ENCODE measurements at regions not wholly inside any gene's neighbourhood (a gene's known extent, or its start where the extent isn't known, plus 50 kb on each side); places are given as distances from the start of the nearest gene placed in this dataset.

DNA sequence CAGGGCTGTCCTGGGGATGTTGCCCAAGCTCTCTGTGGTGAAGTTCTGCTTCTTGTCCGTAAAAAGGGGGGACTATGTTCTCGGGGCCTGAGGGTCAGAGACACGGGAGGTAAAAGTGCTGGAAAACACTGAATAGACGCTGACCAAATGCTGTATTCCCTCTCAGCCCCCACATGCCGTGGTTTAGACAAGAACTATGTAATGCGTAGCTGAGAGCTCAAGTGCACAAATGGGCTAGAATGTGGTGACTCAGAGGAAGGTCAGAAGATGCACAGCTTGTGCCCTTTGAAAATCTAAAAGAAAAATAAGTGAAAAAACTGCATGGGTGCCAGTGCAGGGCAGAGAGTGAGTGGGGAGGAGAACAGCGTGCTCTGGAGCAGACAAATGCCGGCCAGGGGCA is 80.3 kb upstream of the MAP4K4 start:
- Histone ChIP-seq H3K27me3 (replicated peaks in 1 of 4; ENCODE audit: control insufficient read depth in 3 of 4, extremely low read depth in 1 of 4, insufficient read depth in 3 of 4, low read length in 3 of 4) (no peaks in the 10 kb centered on the region), H3K23me2 (ENCODE audit: low read depth, low read length) (no peaks in the 10 kb centered on the region), H4K8ac (ENCODE audit: extremely low read depth, insufficient read depth, low read length) (no peak overlapping the region), H2BK5ac (ENCODE audit: low read depth, low read length) (no peak overlapping the region), H3K36me3 (ENCODE audit: control insufficient read depth in 2 of 4, insufficient read depth in 4 of 4, low read length in 3 of 4) (no peaks in the 10 kb centered on the region), H3K4me3 (ENCODE audit: extremely low read depth in 1 of 4, insufficient read depth in 2 of 4, low read depth in 3 of 4, low read length in 4 of 4) (no peak overlapping the region), H2BK120ac (replicated peaks; ENCODE audit: low read depth, low read length) (no peak overlapping the region), H3K14ac (ENCODE audit: insufficient read length) (no peak overlapping the region), H3K9ac (replicated peaks in 1 of 4; ENCODE audit: extremely low read depth in 1 of 4, low read depth in 3 of 4, low read length in 3 of 4) (no peak overlapping the region), H4K91ac (replicated peaks; ENCODE audit: insufficient read length, low read length) (no peak overlapping the region), H2AK5ac (ENCODE audit: low read depth, low read length) (no peak overlapping the region), H3K4me2 (ENCODE audit: insufficient read depth in 1 of 2, low read depth in 2 of 2, low read length in 2 of 2) (no peak overlapping the region), H3K4me1 (replicated peaks in 1 of 4; ENCODE audit: control insufficient read depth in 3 of 4, insufficient read depth in 4 of 4, low read length in 3 of 4) (no peaks in the 10 kb centered on the region; a peak in 1 of 7 replicates), H3K79me2 (ENCODE audit: control insufficient read depth in 1 of 2, insufficient read depth in 2 of 2, low read length in 2 of 2) (no peaks in the 10 kb centered on the region), H3K56ac (replicated peaks; ENCODE audit: insufficient read length, low read depth, low read length) (no peak overlapping the region), H4K5ac (ENCODE audit: insufficient read length, low read depth, low read length) (no peak overlapping the region), H3K79me1 (ENCODE audit: low read depth, low read length) (no peaks in the 10 kb centered on the region), H3K4ac (replicated peaks; ENCODE audit: insufficient read length, low read depth, low read length) (no peak overlapping the region), H3K27ac (ENCODE audit: low read depth, low read length) (no peak overlapping the region), H2AFZ (ENCODE audit: low read length) (no peak overlapping the region), H4K20me1 (replicated peaks in 1 of 2; ENCODE audit: control insufficient read depth in 1 of 2, insufficient read depth in 2 of 2, low read length in 2 of 2) (no peaks in the 10 kb centered on the region), H3K18ac (ENCODE audit: extremely low read depth, low read length) (no peak overlapping the region), H2BK12ac (ENCODE audit: low read depth, low read length) (no peak overlapping the region), H3K9me3 (ENCODE audit: insufficient read depth in 2 of 2, low read depth in 1 of 2, low read length in 1 of 2) (no peaks in the 10 kb centered on the region), H3K23ac (ENCODE audit: insufficient read length) (no peak overlapping the region), H2BK15ac (ENCODE audit: low read length) (no peak overlapping the region), H2BK20ac (ENCODE audit: low read length) (no peak overlapping the region)
- no peak for FAIRE-seq
- DNase-seq (ENCODE audit: low read depth in 1 of 2, low spot score in 2 of 2), result no peak
- POLR2A ChIA-PET (ENCODE audit: partially characterized antibody), result no interaction called here
- CTCF ChIA-PET (ENCODE audit: partially characterized antibody), result interaction anchor here (0.8 to 1.3 kb wide), 2 partner anchors 8 to 163 kb away, joined by 3 read pairs; no protein-coding TSS in a partner anchor
- WGBS, 2 experiments (ENCODE audit: extremely low coverage in 1 of 2, insufficient coverage in 1 of 2, insufficient read length in 1 of 2, insufficient replicate concordance in 2 of 2, low coverage in 1 of 2, low lambda C conversion rate in 2 of 2, missing lambda C conversion rate in 1 of 2), result 85% methylated on average over 8 of the region's 8 CpGs; no CpG with 5 or more reads in 1 of the 2 experiments
- TF ChIP-seq SP4 (IDR thresholded peaks at IDR 0.05; ENCODE audit: low read length), result no peak
- TF ChIP-seq SP2 (IDR thresholded peaks at IDR 0.05; ENCODE audit: low read length), result no peak
- TF ChIP-seq SIN3A (conservative IDR thresholded peaks at IDR 0.05 in 1 of 2, IDR thresholded peaks at IDR 0.05 in 1 of 2; ENCODE audit: low read depth in 1 of 2, low read length in 2 of 2), result no peak
- no peak for TF ChIP-seq YY1 (IDR thresholded peaks at IDR 0.05; ENCODE audit: low read depth, low read length)
- TF ChIP-seq TBP (IDR thresholded peaks at IDR 0.05; ENCODE audit: low read depth, low read length), result no peak
- TF ChIP-seq KDM4A (IDR thresholded peaks at IDR 0.05; ENCODE audit: low read depth, low read length, severe bottlenecking), result no peak
- TF ChIP-seq CBX8 (IDR thresholded peaks at IDR 0.05; ENCODE audit: borderline replicate concordance, low read depth, low read length), result no peak
- TF ChIP-seq SAP30 (IDR thresholded peaks at IDR 0.05; ENCODE audit: insufficient read depth, insufficient replicate concordance, low read length), result no peak

Measured in H1 (cell line).